GM21529 (cell line): ENCODE measurements at regions not wholly inside any gene's neighbourhood (a gene's known extent, or its start where the extent isn't known, plus 50 kb on each side); places are given as distances from the start of the nearest gene placed in this dataset.

Source experiments
- ATAC-seq: cut with Tn5 transposase; IDR thresholded peaks from one replicate; pipeline ENCODE4 v1.9.1; 2021; ENCODE audit not compliant: unreplicated experiment

GRCh38 chr5:105806596-105806995 lies 1864.1 kb downstream of the EFNA5 start:
- no peak for ATAC-seq

GRCh38 chr5:105803431-105803830 lies 1867.3 kb downstream of the EFNA5 start:
- ATAC-seq = no peak

- no peak for ATAC-seq
Measured at GRCh38 chr5:105794578-105794977, 1876.2 kb downstream of the EFNA5 start.

- ATAC-seq = no peak
Measured at GRCh38 chr5:105789246-105789645, 1881.5 kb downstream of the EFNA5 start.

GRCh38 chr5:105783811-105784210 lies 1886.9 kb downstream of the EFNA5 start:
- ATAC-seq = no peak

- no peak for ATAC-seq
Measured at GRCh38 chr5:105782501-105782900, 1888.2 kb downstream of the EFNA5 start.

- ATAC-seq = no peak
Measured at GRCh38 chr5:105773241-105773640, 1897.5 kb downstream of the EFNA5 start.

- ATAC-seq = no peak
Measured at GRCh38 chr5:105767267-105767666, 1903.5 kb downstream of the EFNA5 start.

GRCh38 chr5:105762728-105763127 lies 1908.0 kb downstream of the EFNA5 start:
- ATAC-seq = no peak

- ATAC-seq = no peak
Measured at GRCh38 chr5:105754056-105754455, 1916.7 kb downstream of the EFNA5 start.

- no peak for ATAC-seq
Measured at GRCh38 chr5:105752801-105753200, 1917.9 kb downstream of the EFNA5 start.

- ATAC-seq = no peak
Measured at GRCh38 chr5:105751908-105752307, 1918.8 kb downstream of the EFNA5 start.

- ATAC-seq = no peak
Measured at GRCh38 chr5:105745111-105745510, 1925.6 kb downstream of the EFNA5 start.

- no peak for ATAC-seq
Measured at GRCh38 chr5:105740242-105740641, 1930.5 kb downstream of the EFNA5 start.

- no peak for ATAC-seq
Measured at GRCh38 chr5:105739732-105740131, 1931.0 kb downstream of the EFNA5 start.

GRCh38 chr5:105735704-105736103 lies 1935.0 kb downstream of the EFNA5 start:
- ATAC-seq = no peak

- ATAC-seq = no peak
Measured at GRCh38 chr5:105730982-105731381, 1939.8 kb downstream of the EFNA5 start.

GRCh38 chr5:105726093-105726492 lies 1944.6 kb downstream of the EFNA5 start:
- ATAC-seq = no peak

GRCh38 chr5:105708442-105708841 lies 1962.3 kb downstream of the EFNA5 start:
- no peak for ATAC-seq

GRCh38 chr5:105702323-105702722 lies 1968.4 kb downstream of the EFNA5 start:
- ATAC-seq = no peak

- ATAC-seq = no peak
Measured at GRCh38 chr5:105696440-105696839, 1974.3 kb downstream of the EFNA5 start.

GRCh38 chr5:105695941-105696340 lies 1974.8 kb downstream of the EFNA5 start:
- ATAC-seq = no peak

GRCh38 chr5:105689596-105689995 lies 1981.1 kb downstream of the EFNA5 start:
- no peak for ATAC-seq
